ENCODE measurements at regions not wholly inside any gene's neighbourhood (a gene's known extent, or its start where the extent isn't known, plus 50 kb on each side); places are given as distances from the start of the nearest gene placed in this dataset.

- Histone ChIP-seq H4K20me1 (replicated peaks in 1 of 2; ENCODE audit: control insufficient read depth in 1 of 2, insufficient read depth in 2 of 2, low read length in 2 of 2) (no peaks in the 10 kb centered on the region), H4K91ac (replicated peaks; ENCODE audit: insufficient read length, low read length) (no peak overlapping the region), H3K56ac (replicated peaks; ENCODE audit: insufficient read length, low read depth, low read length) (no peak overlapping the region), H4K5ac (ENCODE audit: insufficient read length, low read depth, low read length) (no peak overlapping the region), H3K4me3 (ENCODE audit: extremely low read depth in 1 of 4, insufficient read depth in 2 of 4, low read depth in 3 of 4, low read length in 4 of 4) (no peak overlapping the region), H2BK20ac (ENCODE audit: low read length) (no peak overlapping the region), H3K36me3 (ENCODE audit: control insufficient read depth in 2 of 4, insufficient read depth in 4 of 4, low read length in 3 of 4) (no peaks in the 10 kb centered on the region), H3K23ac (ENCODE audit: insufficient read length) (no peak overlapping the region), H3K79me2 (ENCODE audit: control insufficient read depth in 1 of 2, insufficient read depth in 2 of 2, low read length in 2 of 2) (no peaks in the 10 kb centered on the region), H3K79me1 (ENCODE audit: low read depth, low read length) (no peaks in the 10 kb centered on the region), H3K27me3 (replicated peaks in 1 of 4; ENCODE audit: control insufficient read depth in 3 of 4, extremely low read depth in 1 of 4, insufficient read depth in 3 of 4, low read length in 3 of 4) (no peaks in the 10 kb centered on the region), H2AFZ (ENCODE audit: low read length) (no peak overlapping the region), H3K14ac (ENCODE audit: insufficient read length) (no peak overlapping the region), H3K4me2 (ENCODE audit: insufficient read depth in 1 of 2, low read depth in 2 of 2, low read length in 2 of 2) (no peak overlapping the region), H2AK5ac (ENCODE audit: low read depth, low read length) (no peak overlapping the region), H4K8ac (ENCODE audit: extremely low read depth, insufficient read depth, low read length) (no peak overlapping the region), H3K9ac (replicated peaks in 1 of 4; ENCODE audit: extremely low read depth in 1 of 4, low read depth in 3 of 4, low read length in 3 of 4) (no peak overlapping the region), H3K23me2 (ENCODE audit: low read depth, low read length) (no peaks in the 10 kb centered on the region), H3K18ac (ENCODE audit: extremely low read depth, low read length) (no peak overlapping the region), H2BK120ac (replicated peaks; ENCODE audit: low read depth, low read length) (no peak overlapping the region), H2BK15ac (ENCODE audit: low read length) (no peak overlapping the region), H2BK12ac (ENCODE audit: low read depth, low read length) (no peak overlapping the region; the same call in 1 of the 2 replicates), H3K27ac (ENCODE audit: low read depth, low read length) (0 out of 2 replicates have a peak overlapping the region, but pooled peaks have one; percentile 14), H2BK5ac (ENCODE audit: low read depth, low read length) (peak overlapping the region; percentile 61; the same call in 1 of the 2 replicates), H3K4me1 (replicated peaks in 1 of 4; ENCODE audit: control insufficient read depth in 3 of 4, insufficient read depth in 4 of 4, low read length in 3 of 4) (no peaks in the 10 kb centered on the region), H3K4ac (replicated peaks; ENCODE audit: insufficient read length, low read depth, low read length) (no peak overlapping the region), H3K9me3 (ENCODE audit: insufficient read depth in 2 of 2, low read depth in 1 of 2, low read length in 1 of 2) (no peaks in the 10 kb centered on the region; a peak in 1 of 4 replicates)
- DNase-seq (ENCODE audit: low read depth in 1 of 2, low spot score in 2 of 2): no peak
- CTCF ChIA-PET (ENCODE audit: partially characterized antibody): interaction anchor here (1.1 kb wide), 1 partner anchor 10 kb away, joined by 3 read pairs; no protein-coding TSS in a partner anchor
- WGBS, 2 experiments (ENCODE audit: extremely low coverage in 1 of 2, insufficient coverage in 1 of 2, insufficient read length in 1 of 2, insufficient replicate concordance in 2 of 2, low coverage in 1 of 2, low lambda C conversion rate in 2 of 2, missing lambda C conversion rate in 1 of 2): 78% methylated on average over 8 of the region's 8 CpGs; no CpG with 5 or more reads in 1 of the 2 experiments
- TF ChIP-seq KDM4A (IDR thresholded peaks at IDR 0.05; ENCODE audit: low read depth, low read length, severe bottlenecking) (no peak), CTBP2 (IDR thresholded peaks at IDR 0.05; ENCODE audit: borderline replicate concordance, insufficient read depth, insufficient read length, low read length) (no peak), SRF (IDR thresholded peaks at IDR 0.05; ENCODE audit: low read depth, low read length) (0 out of 2 replicates have a peak, but pooled peaks have one; percentile 15)
- POLR2A ChIA-PET (ENCODE audit: partially characterized antibody): no interaction called here
- no peak for FAIRE-seq
Observed at GRCh38 chr7:52184006-52184703, 851.3 kb upstream of the POM121L12 start.

Data from H1 (cell line).